KG1 (cell line): ENCODE measurements at regions not wholly inside any gene's neighbourhood (a gene's known extent, or its start where the extent isn't known, plus 50 kb on each side); places are given as distances from the start of the nearest gene placed in this dataset.
"Not testable (repeated sequence)": the region's sequence is repeated elsewhere in the genome, so short reads cannot be mapped to it uniquely, and the experiment has no call there.

Experiments used
- DNase-seq: peaks from one replicate; lab custom pipeline; 2025; lab: John Stamatoyannopoulos, UW

- no peak for DNase-seq
Measured at GRCh38 chr5:1959725-1960581, 77.2 kb upstream of the IRX4 start.

DNA sequence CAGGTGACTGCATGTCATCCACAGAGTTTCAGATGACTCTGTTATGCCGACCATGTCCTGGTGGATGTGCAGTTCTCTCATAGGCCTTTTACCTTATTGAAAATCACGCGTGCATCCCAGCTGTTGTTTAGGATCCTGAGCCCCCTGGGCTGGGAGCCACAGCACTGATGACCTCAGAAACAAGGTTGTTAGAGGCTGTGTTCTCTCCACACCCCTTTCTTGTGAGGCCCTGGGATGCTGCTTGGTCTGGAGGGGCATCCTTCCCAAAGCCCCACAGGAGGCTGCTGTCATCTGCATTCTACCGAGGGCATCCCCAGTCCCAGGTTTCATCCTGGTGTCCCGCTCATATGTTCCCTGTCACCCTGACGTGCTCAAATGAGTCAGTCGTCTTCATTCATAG lies 76.5 kb upstream of the IRX4 start:
- no peak for DNase-seq

GRCh38 chr5:1958211-1959010 lies 75.7 kb upstream of the IRX4 start:
- DNase-seq: no peak

DNA sequence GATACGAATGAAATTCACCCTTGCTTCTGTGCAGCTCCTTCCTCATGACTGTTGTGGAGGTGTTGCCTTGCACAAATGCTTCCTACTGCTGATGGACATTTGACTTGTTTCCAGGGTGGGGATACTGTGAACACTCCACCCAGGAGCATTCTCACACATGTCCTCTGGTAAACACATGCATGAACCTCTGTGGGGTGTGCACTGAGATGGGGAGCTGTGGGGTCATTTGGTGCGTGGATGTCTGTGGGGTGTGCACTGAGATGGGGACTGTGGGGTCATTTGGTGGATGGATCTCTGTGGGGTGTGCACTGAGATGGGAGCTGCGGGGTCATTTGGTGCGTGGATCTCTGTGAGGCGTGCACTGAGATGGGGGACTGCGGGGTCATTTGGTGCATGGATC lies 72.9 kb upstream of the IRX4 start:
- no peak for DNase-seq

DNA sequence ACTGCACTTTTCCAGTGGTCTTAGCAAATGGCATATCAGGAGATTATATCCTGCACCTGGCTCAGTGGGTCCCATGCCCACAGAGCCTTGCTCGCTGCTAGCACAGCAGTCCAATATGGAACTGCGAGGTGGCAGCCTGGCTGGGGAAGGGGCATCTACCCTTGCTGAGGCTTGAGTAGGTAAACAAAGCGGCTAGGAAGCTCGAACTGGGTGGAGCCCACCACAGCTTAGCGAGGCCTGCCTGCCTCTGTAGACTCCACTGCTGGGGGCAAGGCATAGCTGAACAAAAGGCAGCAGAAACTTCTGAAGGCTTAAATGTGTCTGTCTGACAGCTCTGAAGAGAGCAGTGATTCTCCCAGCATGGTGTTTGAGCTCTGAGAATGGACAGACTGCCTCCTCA lies 71.0 kb upstream of the IRX4 start:
- not testable (repeated sequence) for DNase-seq

- no peak for DNase-seq
Measured at GRCh38 chr5:1952444-1953099, 69.8 kb upstream of the IRX4 start.

DNA sequence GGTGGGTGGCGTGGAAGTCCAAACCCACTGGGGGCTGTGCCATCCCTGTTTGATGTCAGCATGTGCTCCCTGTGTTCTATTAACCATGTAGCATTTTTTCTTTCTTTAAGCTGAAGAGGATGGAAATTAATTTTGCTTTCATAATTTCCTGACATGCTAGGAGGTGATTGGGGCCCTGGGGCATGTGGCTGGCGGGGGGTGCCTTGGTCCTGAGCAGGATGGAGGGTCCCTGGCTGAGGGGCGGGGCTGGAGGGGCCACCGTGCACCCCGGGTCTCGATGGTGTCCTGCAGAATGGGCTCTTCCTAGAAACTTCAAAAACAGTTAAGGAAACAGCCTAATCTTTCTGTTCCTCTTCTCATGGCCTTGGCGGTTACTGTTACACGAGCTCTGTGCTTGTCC lies 69.3 kb upstream of the IRX4 start:
- DNase-seq: no peak

DNA sequence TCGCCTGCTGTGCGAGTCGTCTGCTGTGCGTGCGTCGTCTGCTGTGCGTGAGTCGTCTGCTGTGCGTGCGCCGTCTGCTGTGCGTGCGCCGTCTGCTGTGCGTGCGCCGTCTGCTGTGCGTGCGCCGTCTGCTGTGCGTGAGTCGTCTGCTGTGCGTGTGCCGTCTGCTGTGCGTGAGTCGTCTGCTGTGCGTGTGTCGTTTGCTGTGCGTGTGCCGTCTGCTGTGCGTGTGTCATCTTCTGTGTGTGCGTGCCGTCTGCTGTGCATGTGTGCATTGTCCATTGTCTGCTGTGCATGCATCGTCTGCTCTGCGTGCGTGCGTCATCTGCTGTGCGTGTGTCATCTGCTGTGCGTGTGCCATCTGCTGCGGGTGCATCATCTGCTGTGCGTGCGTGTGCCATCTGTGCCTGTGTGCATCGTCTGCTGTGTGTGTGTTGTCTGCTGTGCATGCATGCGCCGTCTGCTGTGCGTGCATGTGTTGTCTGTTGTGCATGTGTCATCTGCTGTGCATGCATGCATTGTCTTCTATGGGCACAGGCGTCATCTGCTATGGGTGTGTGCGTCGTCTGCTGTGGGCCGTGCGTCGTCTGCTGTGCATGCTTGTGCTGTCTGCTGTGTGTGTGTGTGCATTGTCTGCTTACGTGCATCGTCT lies 68.6 kb upstream of the IRX4 start:
- no peak for DNase-seq

GRCh38 chr5:1950708-1951103 lies 68.0 kb upstream of the IRX4 start:
- DNase-seq: no peak

DNA sequence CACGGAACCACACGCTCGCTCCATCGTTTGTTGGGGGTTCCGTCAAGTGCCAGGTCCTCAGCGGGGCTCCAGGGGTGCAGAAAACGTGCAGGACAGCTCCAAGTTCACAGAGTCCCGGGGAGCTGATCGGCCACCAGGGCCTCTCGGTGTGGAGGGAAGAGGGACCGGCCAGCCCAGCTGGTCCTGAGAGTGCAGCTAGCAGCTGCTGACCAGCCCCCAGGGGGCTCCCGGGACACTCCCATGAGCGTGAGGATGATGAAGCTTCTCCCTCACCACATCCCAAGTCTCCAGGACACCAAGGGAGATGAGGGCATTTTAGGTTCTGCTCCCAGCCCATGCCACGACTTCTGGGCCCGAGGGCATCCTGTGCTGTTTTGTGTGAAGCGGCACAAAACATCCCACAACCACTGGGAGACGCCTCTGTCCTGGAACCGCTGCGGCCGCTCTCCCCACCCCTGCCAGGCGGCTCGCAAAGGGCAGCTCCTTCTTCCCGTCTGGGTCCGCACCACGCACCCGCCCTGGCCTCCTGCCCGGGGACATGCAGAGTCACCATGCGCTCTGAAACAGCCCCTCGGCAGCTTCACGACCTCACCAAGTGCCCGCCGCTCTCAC lies 67.5 kb upstream of the IRX4 start:
- no peak for DNase-seq

GRCh38 chr5:1949253-1949652 lies 66.5 kb upstream of the IRX4 start:
- DNase-seq: no peak

GRCh38 chr5:1948663-1949191 lies 66.0 kb upstream of the IRX4 start:
- DNase-seq: no peak

DNA sequence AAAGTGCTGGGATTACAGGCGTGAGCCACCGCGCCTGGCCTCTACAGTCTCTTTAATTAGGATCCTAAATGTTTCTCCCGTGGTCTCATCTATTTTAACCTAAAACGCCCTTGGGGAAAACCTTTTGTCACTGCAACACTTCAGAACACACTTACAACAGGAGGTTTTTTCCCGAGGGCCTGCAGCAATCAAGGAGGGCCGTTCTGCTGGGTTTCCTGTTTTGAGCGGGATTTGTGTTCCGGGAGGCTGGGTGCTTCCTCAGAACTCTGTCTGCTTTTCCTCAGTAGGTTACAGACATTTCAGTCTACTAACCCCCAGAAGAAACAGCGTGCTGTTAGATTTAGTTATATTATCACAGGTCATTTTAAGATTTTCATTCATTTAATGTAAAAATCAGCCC lies 65.4 kb upstream of the IRX4 start:
- no peak for DNase-seq

GRCh38 chr5:1946776-1947175 lies 64.1 kb upstream of the IRX4 start:
- no peak for DNase-seq

GRCh38 chr5:1946122-1946677 lies 63.5 kb upstream of the IRX4 start:
- no peak for DNase-seq

- no peak for DNase-seq
Measured at GRCh38 chr5:1945606-1946005, 62.9 kb upstream of the IRX4 start.

DNA sequence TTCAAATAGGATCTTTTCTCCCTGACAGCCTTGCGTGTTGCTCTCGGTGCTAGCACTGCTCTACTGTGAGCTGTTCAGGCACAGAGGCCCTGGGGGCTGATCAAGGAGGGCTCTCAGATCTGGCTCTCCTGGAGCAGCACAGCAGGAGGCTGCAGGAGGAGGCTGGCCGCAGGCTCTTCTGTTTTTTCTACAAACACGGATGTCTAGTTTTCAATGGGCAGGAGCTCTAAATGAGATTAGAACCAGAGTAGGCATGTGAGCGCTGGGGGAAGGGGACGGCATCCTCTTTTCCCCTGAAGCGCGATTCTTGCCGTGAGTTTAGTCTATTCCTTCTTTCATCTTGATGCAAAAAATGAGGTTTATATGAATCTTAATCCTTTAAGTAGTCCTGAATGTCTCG lies 61.7 kb upstream of the IRX4 start:
- no peak for DNase-seq

DNA sequence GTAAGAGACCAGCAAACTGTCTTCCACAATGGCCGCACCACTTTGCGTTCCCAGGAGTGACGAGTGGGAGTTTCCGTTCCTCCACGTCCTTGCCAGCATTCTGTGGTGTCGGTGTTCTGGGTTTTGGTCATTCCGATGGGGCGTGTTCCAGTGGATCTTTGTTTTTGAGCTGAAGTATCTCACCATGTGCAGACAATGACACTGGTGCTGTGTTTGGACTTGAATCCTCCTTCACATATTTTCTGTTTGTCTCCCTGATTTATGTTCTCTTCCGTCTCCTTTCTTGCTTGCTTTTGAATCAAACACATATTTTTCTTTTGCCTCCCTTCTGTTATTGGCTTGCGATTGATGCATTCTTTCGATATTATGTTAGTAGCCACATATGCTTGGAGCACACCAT lies 60.8 kb upstream of the IRX4 start:
- DNase-seq: no peak

- no peak for DNase-seq
Measured at GRCh38 chr5:1942630-1943029, 59.9 kb upstream of the IRX4 start.

DNA sequence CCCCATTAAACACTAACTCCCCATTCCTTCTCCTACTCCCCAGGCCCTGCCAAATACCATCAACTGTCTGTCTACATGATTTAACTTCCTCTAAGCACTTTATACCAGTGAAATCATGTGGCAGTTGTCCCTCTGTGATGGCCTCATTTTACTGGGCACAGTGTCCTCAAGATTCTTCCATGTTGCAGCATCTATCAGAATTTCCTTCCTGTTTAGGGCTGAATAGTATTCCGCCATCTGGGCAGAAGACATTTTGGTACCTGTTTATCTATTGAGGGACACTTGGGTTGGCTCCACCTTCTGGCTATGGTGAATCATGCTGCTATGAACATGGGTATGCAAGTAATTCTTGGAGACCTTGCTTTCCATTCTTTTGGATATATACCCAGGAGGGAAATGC lies 59.4 kb upstream of the IRX4 start:
- no peak for DNase-seq

DNA sequence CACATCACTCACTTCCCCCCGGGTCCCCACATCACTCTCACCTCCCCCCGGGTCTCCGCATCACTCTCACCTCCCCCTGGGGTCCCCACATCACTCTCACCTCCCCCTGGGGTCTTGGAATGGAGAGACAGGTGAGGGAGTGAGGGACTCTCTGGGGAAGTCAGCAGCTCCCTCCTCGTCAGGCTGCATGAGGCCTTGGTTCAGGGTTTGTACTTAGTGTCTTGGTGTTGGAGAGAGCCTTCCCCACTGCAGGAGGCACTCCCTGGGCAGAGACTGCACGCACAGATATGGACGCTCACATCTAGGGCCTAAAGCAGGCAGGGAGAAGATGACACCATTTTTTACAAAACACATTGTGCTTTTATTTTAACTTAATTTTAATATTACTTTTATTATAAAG lies 56.5 kb upstream of the IRX4 start:
- DNase-seq: no peak
